Panc1 (cell line): ENCODE measurements at regions not wholly inside any gene's neighbourhood (a gene's known extent, or its start where the extent isn't known, plus 50 kb on each side); places are given as distances from the start of the nearest gene placed in this dataset.
A peak's percentile ranks its signal among the peaks of the same experiment; 100 is the strongest.

Source experiments
- ATAC-seq: fragments of 200-7000 bp; cut with Tn5 transposase; 2 replicates; pipeline ENCODE4 v1.9.1; 2020; ENCODE audit warnings: mild to moderate bottlenecking, moderate library complexity
- BruUV-seq: library from RNA; stranded (reverse); fragments of 400-500 nt; replicated peaks from 2 replicates; lab custom pipeline; 2021; lab: Mats Ljungman, UMichigan
- CTCF ChIA-PET: fragments of 300-600 bp; sonication (Branson Sonifier 250); formaldehyde crosslinking; loops from one replicate; lab custom pipeline; 2022; ENCODE audit warnings: antibody characterized with exemption; lab: Charles Lee
- POLR2A ChIA-PET: fragments of 300-600 bp; sonication (Branson Sonifier 250); formaldehyde crosslinking; loops from one replicate; lab custom pipeline; 2022; ENCODE audit warnings: antibody characterized with exemption; lab: Charles Lee
- DNase-seq: peaks from one replicate; pipeline ENCODE4 v3.0.0-alpha.2; 2010; ENCODE audit warnings: low read depth, low spot score
- H3K27ac ChIP-seq: 2 replicates; pipeline ENCODE4 v1.5.1; 2011; ENCODE audit warnings: mild to moderate bottlenecking, low read length, inconsistent platforms
- H3K27me3 ChIP-seq: fragments of 200-500 bp; sonication (Bioruptor generic); 2 replicates; pipeline ENCODE4 v1.6.0; 2014; ENCODE audit warnings: low read length, inconsistent platforms; ENCODE audit not compliant: control insufficient read depth, insufficient read depth
- H3K36me3 ChIP-seq: fragments of 200-500 bp; sonication (Bioruptor generic); 2 replicates; pipeline ENCODE4 v1.5.1; 2014; ENCODE audit warnings: inconsistent platforms, mild to moderate bottlenecking, low read length, moderate library complexity; ENCODE audit not compliant: control insufficient read depth, insufficient read depth
- H3K4me1 ChIP-seq: 2 replicates; pipeline ENCODE4 v1.5.1; 2011; ENCODE audit warnings: inconsistent platforms, mild to moderate bottlenecking, low read length, moderate library complexity; ENCODE audit not compliant: control insufficient read depth, insufficient read depth
- H3K4me3 ChIP-seq, 2 experiments: 2 replicates each; pipeline ENCODE4 v1.5.1; 2011 to 2012; ENCODE audit warnings: low read depth in 2 of 2, low read length in 2 of 2, mild to moderate bottlenecking in 2 of 2, inconsistent platforms in 1 of 2, moderate library complexity in 1 of 2
- H3K9me3 ChIP-seq: fragments of 200-500 bp; sonication (Bioruptor generic); 2 replicates; pipeline ENCODE4 v1.5.1; 2014; ENCODE audit warnings: low read depth, mild to moderate bottlenecking, inconsistent platforms, low read length, moderate library complexity; ENCODE audit not compliant: control insufficient read depth, insufficient read depth
- POLR2AphosphoS5 ChIP-seq: IDR thresholded peaks from 2 replicates; pipeline ENCODE4 v1.6.1; 2012; ENCODE audit warnings: mild to moderate bottlenecking, low read depth, low read length, moderate library complexity
- REST ChIP-seq, 2 experiments: IDR thresholded peaks; 2 replicates each; pipeline ENCODE4 v1.6.1; 2011 to 2012; ENCODE audit warnings: low read depth in 2 of 2, control low read depth in 1 of 2, low read length in 1 of 2, mild to moderate bottlenecking in 1 of 2, moderate library complexity in 1 of 2; ENCODE audit not compliant: insufficient read depth in 1 of 2
- SIN3A ChIP-seq: IDR thresholded peaks from 2 replicates; pipeline ENCODE4 v1.6.1; 2012; ENCODE audit warnings: low read depth, mild to moderate bottlenecking, low read length, moderate library complexity, borderline replicate concordance; ENCODE audit not compliant: insufficient read depth
- TCF7L2 ChIP-seq: IDR thresholded peaks from 2 replicates; pipeline ENCODE4 v1.6.1; 2011; ENCODE audit warnings: mild to moderate bottlenecking, low read depth, low read length, inconsistent platforms
- in situ Hi-C: cut with HindIII; loops from 2 replicates; pipeline ENCODE4 v1.10.0; 2016; ENCODE audit warnings: low sequenced_read_pairs, low pct_unique_long_range_greater_than_20kb
- intact Hi-C: fragments of 100-400 bp; cut with micrococcal nuclease; formaldehyde crosslinking; loops from one replicate; pipeline ENCODE4 v1.10.0; 2022; ENCODE audit not compliant: unreplicated experiment
- TF ChIP-seq, protein P1 (sequence below): fragments of 450-650 bp; IDR thresholded peaks from 2 replicates; pipeline ENCODE4 v1.5.1; 2017; ENCODE audit warnings: mild to moderate bottlenecking

DNA sequence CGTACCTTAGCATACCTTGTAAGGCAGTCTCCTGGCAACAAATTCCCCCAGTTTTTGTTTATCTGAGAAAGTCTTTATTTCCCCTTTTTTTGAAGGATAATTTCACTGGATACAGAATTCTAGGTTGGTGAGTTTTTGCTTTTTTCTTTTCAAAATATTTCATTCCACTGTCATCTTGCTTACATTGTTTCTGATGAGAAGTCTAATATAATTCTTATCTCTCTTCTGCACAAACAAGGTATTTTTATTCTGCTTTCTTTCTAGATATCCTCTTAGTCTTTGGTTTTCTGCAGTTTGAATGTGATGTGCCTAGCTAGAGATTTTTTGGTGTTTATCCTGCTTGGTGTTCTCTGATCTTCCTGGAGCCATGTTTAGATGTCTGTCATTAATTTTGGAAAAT, 57.7 kb upstream of the EZR start:
- in situ Hi-C loops (no loop called here), intact Hi-C loops (no loop called here)
- Histone ChIP-seq H3K4me3 (no peak overlapping the region), H3K4me1 (no peaks in the 10 kb centered on the region), H3K27ac (no peak overlapping the region), H3K36me3 (no peaks in the 10 kb centered on the region), H3K27me3 (no peaks in the 10 kb centered on the region), H3K9me3 (0 out of 2 replicates have a peak, but pooled peaks cover 3% of the 10 kb centered on the region)
- ChIA-PET CTCF (no interaction called here), POLR2A (no interaction called here)
- ATAC-seq: no peak
- DNase-seq: no peak
- no TSS peak for BruUV-seq
- TF ChIP-seq TCF7L2 (no peak), POLR2AphosphoS5 (no peak), SIN3A (no peak), REST (IDR thresholded peaks at IDR 0.05; ENCODE audit: insufficient read depth in 1 of 2, low read depth in 2 of 2, low read length in 1 of 2) (no peak)
- TF ChIP-seq, protein P1, sequence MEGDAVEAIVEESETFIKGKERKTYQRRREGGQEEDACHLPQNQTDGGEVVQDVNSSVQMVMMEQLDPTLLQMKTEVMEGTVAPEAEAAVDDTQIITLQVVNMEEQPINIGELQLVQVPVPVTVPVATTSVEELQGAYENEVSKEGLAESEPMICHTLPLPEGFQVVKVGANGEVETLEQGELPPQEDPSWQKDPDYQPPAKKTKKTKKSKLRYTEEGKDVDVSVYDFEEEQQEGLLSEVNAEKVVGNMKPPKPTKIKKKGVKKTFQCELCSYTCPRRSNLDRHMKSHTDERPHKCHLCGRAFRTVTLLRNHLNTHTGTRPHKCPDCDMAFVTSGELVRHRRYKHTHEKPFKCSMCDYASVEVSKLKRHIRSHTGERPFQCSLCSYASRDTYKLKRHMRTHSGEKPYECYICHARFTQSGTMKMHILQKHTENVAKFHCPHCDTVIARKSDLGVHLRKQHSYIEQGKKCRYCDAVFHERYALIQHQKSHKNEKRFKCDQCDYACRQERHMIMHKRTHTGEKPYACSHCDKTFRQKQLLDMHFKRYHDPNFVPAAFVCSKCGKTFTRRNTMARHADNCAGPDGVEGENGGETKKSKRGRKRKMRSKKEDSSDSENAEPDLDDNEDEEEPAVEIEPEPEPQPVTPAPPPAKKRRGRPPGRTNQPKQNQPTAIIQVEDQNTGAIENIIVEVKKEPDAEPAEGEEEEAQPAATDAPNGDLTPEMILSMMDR: no peak

DNA sequence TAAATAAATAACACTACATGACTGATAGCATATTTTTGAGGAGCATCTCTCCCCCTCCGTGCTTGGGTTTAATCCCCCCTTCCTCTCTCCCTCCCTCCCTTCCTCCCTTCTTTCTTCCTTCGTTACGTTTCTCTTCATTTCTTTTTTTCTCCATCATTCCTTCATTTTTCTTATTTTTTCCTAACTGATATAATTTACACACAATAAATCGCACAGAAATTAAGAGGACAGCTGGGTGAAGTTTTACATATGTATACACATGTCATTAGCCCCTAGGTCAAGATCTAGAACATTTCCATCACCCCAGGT, 51.4 kb upstream of the EZR start:
- DNase-seq (no peak), ATAC-seq (no peak)
- TF ChIP-seq SIN3A (no peak), TCF7L2 (no peak), REST (IDR thresholded peaks at IDR 0.05; ENCODE audit: insufficient read depth in 1 of 2, low read depth in 2 of 2, low read length in 1 of 2) (no peak), POLR2AphosphoS5 (no peak)
- TF ChIP-seq, protein P1: no peak
- Histone ChIP-seq H3K4me3 (peak overlapping the region; percentile 60 to 87), H3K36me3 (no peaks in the 10 kb centered on the region), H3K9me3 (no peaks in the 10 kb centered on the region), H3K27me3 (no peaks in the 10 kb centered on the region), H3K4me1 (peaks cover 17% of the 10 kb centered on the region), H3K27ac (peak overlapping the region; percentile 95)
- ChIA-PET CTCF (no interaction called here), POLR2A (interaction anchor here (0.5 to 1.7 kb wide), 3 partner anchors 9 to 58 kb away, joined by 3 to 7 read pairs (median 3); no protein-coding TSS in a partner anchor)
- intact Hi-C loops: no loop called here
- BruUV-seq: no TSS peak
- in situ Hi-C loops: no loop called here
